Smooth muscle cell (in vitro differentiated cells): ENCODE measurements at regions not wholly inside any gene's neighbourhood (a gene's known extent, or its start where the extent isn't known, plus 50 kb on each side); places are given as distances from the start of the nearest gene placed in this dataset.

ENCODE experiments used
- DNase-seq: peaks from one replicate; lab custom pipeline; 2025; ENCODE audit not compliant: unreplicated experiment; lab: John Stamatoyannopoulos, UW
- H2AFZ ChIP-seq: fragments of 200-600 bp; sonication (generic); 2 replicates; pipeline ENCODE4 v1.6.0; 2016; ENCODE audit warnings: antibody characterized with exemption, low read depth, mild to moderate bottlenecking
- H3F3A ChIP-seq: fragments of 200-600 bp; sonication (generic); 2 replicates; pipeline ENCODE4 v1.6.0; 2017; ENCODE audit warnings: antibody characterized with exemption, low read depth
- H3K27ac ChIP-seq: fragments of 200-600 bp; sonication (generic); 2 replicates; pipeline ENCODE4 v1.5.1; 2016; ENCODE audit warnings: low read depth, mild to moderate bottlenecking
- H3K27me3 ChIP-seq: fragments of 200-600 bp; sonication (generic); 2 replicates; pipeline ENCODE4 v1.6.1; 2016; ENCODE audit warnings: low read depth, mild to moderate bottlenecking
- H3K36me3 ChIP-seq: fragments of 200-600 bp; sonication (generic); 2 replicates; pipeline ENCODE4 v1.5.1; 2016; ENCODE audit warnings: low read depth
- H3K4me1 ChIP-seq: fragments of 200-600 bp; sonication (generic); 2 replicates; pipeline ENCODE4 v1.5.1; 2016; ENCODE audit warnings: low read depth
- H3K4me2 ChIP-seq: fragments of 200-600 bp; sonication (generic); 2 replicates; pipeline ENCODE4 v1.6.0; 2016; ENCODE audit warnings: mild to moderate bottlenecking
- H3K4me3 ChIP-seq: fragments of 200-600 bp; sonication (generic); 2 replicates; pipeline ENCODE4 v1.5.1; 2016; ENCODE audit warnings: mild to moderate bottlenecking
- H3K79me2 ChIP-seq: fragments of 200-600 bp; sonication (generic); 2 replicates; pipeline ENCODE4 v1.6.0; 2016; ENCODE audit warnings: low read depth, mild to moderate bottlenecking
- H3K9ac ChIP-seq: fragments of 200-600 bp; sonication (generic); 2 replicates; pipeline ENCODE4 v1.6.0; 2016; ENCODE audit warnings: low read depth
- H3K9me3 ChIP-seq: fragments of 200-600 bp; sonication (generic); replicated peaks from 2 replicates; pipeline ENCODE4 v1.5.1; 2016; ENCODE audit warnings: low read depth
- H4K20me1 ChIP-seq: fragments of 200-600 bp; sonication (generic); 2 replicates; pipeline ENCODE4 v1.6.0; 2016; ENCODE audit warnings: low read depth
- WGBS: methylation state at CpG from one replicate; pipeline ENCODE4 v1.1.7; 2016; ENCODE audit warnings: low lambda C conversion rate; 5-methylcytosine and 5-hydroxymethylcytosine counted together
- TF ChIP-seq, protein P1 (sequence below): fragments of 200-600 bp; sonication (generic); IDR thresholded peaks from 2 replicates; pipeline ENCODE4 v1.5.1; 2017; ENCODE audit warnings: borderline replicate concordance, mild to moderate bottlenecking, antibody characterized with exemption; ENCODE audit not compliant: insufficient read depth, poor library complexity, severe bottlenecking

DNA sequence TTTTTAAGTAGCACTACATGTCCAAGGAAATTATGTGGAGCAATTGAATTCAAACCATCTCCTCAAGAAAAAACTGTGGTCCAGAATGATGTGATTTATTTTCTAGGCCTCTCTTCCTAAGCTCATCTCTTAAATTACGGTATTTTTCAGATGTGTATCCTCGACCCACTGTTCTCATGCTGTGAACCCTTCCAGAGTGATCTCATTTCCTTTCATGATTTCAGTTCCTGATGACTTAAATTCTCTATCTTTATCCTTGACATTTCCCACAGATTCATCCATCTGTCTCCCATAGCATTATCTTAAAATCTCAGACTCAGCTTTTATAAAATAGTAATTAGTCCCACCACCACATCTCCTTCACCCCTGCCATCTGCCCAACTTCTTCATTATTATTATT, 117.6 kb upstream of the SPRY2 start:
- TF ChIP-seq, protein P1, sequence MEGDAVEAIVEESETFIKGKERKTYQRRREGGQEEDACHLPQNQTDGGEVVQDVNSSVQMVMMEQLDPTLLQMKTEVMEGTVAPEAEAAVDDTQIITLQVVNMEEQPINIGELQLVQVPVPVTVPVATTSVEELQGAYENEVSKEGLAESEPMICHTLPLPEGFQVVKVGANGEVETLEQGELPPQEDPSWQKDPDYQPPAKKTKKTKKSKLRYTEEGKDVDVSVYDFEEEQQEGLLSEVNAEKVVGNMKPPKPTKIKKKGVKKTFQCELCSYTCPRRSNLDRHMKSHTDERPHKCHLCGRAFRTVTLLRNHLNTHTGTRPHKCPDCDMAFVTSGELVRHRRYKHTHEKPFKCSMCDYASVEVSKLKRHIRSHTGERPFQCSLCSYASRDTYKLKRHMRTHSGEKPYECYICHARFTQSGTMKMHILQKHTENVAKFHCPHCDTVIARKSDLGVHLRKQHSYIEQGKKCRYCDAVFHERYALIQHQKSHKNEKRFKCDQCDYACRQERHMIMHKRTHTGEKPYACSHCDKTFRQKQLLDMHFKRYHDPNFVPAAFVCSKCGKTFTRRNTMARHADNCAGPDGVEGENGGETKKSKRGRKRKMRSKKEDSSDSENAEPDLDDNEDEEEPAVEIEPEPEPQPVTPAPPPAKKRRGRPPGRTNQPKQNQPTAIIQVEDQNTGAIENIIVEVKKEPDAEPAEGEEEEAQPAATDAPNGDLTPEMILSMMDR, result no peak
- Histone ChIP-seq H3F3A (no peaks in the 10 kb centered on the region), H3K4me3 (no peak overlapping the region), H3K27me3 (no peaks in the 10 kb centered on the region), H3K79me2 (no peaks in the 10 kb centered on the region), H3K9me3 (no peaks in the 10 kb centered on the region), H3K27ac (no peak overlapping the region), H3K36me3 (no peaks in the 10 kb centered on the region), H3K4me2 (no peak overlapping the region), H2AFZ (no peak overlapping the region), H4K20me1 (no peaks in the 10 kb centered on the region), H3K9ac (no peak overlapping the region), H3K4me1 (no peaks in the 10 kb centered on the region)
- no peak for DNase-seq
- WGBS, result 57% methylated on average over 2 of the region's 2 CpGs

GRCh38 chr13:80454245-80454644, 113.3 kb upstream of the SPRY2 start:
- TF ChIP-seq, protein P1, result no peak
- Histone ChIP-seq H2AFZ (no peak overlapping the region), H3K9me3 (no peaks in the 10 kb centered on the region), H3K9ac (no peak overlapping the region), H3K4me1 (no peaks in the 10 kb centered on the region), H3K36me3 (no peaks in the 10 kb centered on the region), H3F3A (no peaks in the 10 kb centered on the region), H3K27ac (no peak overlapping the region), H3K4me3 (no peak overlapping the region), H4K20me1 (no peaks in the 10 kb centered on the region), H3K27me3 (no peaks in the 10 kb centered on the region), H3K4me2 (no peak overlapping the region), H3K79me2 (no peaks in the 10 kb centered on the region)
- DNase-seq, result no peak
- 32% methylated on average over 1 of the region's 1 CpG for WGBS

DNA sequence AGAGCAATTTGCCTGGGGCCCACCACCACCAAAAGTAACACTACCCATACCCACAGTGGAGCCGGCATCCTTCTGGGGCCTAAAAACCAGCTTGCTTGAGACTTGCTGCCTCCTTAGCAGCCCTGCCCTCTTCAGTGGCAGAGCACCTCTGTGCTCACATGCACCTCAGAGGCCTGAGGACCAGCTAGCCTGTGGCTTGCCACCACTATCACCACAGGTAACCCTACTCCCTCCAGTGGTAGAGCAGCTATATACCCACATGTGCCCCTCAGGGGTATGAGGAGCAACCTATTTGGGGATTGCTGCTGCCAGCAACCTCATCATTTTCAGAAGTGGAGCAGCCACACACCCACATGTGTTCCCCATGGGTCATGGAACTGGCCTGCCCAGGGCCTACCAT, 111.4 kb upstream of the SPRY2 start:
- Histone ChIP-seq H3K79me2 (no peaks in the 10 kb centered on the region), H3K4me2 (no peak overlapping the region), H3K4me1 (no peaks in the 10 kb centered on the region), H3K27ac (no peak overlapping the region), H2AFZ (no peak overlapping the region), H3K9ac (no peak overlapping the region), H3K4me3 (no peak overlapping the region), H4K20me1 (no peaks in the 10 kb centered on the region), H3K9me3 (no peaks in the 10 kb centered on the region), H3K36me3 (no peaks in the 10 kb centered on the region), H3F3A (no peaks in the 10 kb centered on the region), H3K27me3 (no peaks in the 10 kb centered on the region)
- TF ChIP-seq, protein P1, result no peak
- no peak for DNase-seq
- WGBS, result 94% methylated on average over 1 of the region's 1 CpG

DNA sequence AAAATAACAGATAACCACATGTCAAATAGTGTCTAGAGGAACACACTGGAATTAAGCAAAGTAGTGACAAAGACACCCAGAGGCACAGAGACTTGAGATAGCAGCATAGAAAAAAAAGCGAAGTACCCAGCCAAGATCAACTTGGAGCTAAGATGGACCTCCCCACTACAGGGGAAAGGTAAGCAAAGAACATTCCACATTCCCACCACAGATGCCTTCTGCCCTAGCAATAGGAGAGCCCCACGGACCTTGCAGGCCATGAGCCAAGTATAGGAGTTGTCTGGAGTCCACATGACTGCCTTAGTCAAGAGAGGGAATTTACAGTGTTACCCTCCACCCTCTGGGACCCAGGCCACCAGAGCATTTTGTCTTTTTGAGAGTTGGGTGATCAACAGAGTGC, 110.7 kb upstream of the SPRY2 start:
- Histone ChIP-seq H3K4me2 (no peak overlapping the region), H2AFZ (no peak overlapping the region), H3K4me1 (no peaks in the 10 kb centered on the region), H3K4me3 (no peak overlapping the region), H3K27ac (no peak overlapping the region), H3K27me3 (no peaks in the 10 kb centered on the region), H3F3A (no peaks in the 10 kb centered on the region), H3K36me3 (no peaks in the 10 kb centered on the region), H3K79me2 (no peaks in the 10 kb centered on the region), H4K20me1 (no peaks in the 10 kb centered on the region), H3K9ac (no peak overlapping the region), H3K9me3 (no peaks in the 10 kb centered on the region)
- WGBS, result 94% methylated on average over 2 of the region's 2 CpGs
- TF ChIP-seq, protein P1, result no peak
- no peak for DNase-seq
